ENCODE measurements at regions not wholly inside any gene's neighbourhood (a gene's known extent, or its start where the extent isn't known, plus 50 kb on each side); places are given as distances from the start of the nearest gene placed in this dataset.

DNA sequence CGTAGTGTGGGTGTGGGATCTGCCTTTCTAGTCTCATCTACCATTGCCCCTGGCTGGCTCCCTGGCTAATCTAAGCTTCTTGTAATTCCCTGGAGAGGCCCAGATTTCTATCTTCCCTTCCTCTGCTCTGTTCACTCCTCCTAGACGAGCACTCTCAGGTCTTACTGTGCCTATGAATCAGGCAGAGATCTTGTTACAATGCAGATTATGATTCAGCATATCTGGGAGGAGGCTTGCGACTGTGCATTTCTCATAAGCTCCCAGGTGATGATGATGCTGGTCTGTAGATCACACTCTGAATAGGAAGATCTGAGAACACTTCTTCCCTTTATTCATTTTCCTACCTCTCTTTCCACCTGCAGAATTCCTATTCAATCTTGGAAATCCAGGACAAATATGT is 200.1 kb downstream of the CBLN1 start:
- DNase-seq (no peak), ATAC-seq (no peak)
- TF ChIP-seq, protein P1, sequence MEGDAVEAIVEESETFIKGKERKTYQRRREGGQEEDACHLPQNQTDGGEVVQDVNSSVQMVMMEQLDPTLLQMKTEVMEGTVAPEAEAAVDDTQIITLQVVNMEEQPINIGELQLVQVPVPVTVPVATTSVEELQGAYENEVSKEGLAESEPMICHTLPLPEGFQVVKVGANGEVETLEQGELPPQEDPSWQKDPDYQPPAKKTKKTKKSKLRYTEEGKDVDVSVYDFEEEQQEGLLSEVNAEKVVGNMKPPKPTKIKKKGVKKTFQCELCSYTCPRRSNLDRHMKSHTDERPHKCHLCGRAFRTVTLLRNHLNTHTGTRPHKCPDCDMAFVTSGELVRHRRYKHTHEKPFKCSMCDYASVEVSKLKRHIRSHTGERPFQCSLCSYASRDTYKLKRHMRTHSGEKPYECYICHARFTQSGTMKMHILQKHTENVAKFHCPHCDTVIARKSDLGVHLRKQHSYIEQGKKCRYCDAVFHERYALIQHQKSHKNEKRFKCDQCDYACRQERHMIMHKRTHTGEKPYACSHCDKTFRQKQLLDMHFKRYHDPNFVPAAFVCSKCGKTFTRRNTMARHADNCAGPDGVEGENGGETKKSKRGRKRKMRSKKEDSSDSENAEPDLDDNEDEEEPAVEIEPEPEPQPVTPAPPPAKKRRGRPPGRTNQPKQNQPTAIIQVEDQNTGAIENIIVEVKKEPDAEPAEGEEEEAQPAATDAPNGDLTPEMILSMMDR (IDR thresholded peaks at IDR 0.05) = no peak
- TF ChIP-seq POLR2A (IDR thresholded peaks at IDR 0.05) = no peak
- intact Hi-C loops (cut with DNase I) = no loop called here
- H3K27ac ChIP-seq = no peak overlapping the region
- no peaks in the 10 kb centered on the region for H3K27me3 ChIP-seq
- H3K4me3 ChIP-seq = no peak overlapping the region
- H3K4me1 ChIP-seq = no peaks in the 10 kb centered on the region
- no peaks in the 10 kb centered on the region for H3K36me3 ChIP-seq
- peaks cover 0 to 22% (median 9%) of the 10 kb centered on the region in 12 donors for H3K9me3 ChIP-seq
- WGBS, 4 donors = 50 to 67% (median 54%) methylated on average over 3 of the region's 3 CpGs

DNA sequence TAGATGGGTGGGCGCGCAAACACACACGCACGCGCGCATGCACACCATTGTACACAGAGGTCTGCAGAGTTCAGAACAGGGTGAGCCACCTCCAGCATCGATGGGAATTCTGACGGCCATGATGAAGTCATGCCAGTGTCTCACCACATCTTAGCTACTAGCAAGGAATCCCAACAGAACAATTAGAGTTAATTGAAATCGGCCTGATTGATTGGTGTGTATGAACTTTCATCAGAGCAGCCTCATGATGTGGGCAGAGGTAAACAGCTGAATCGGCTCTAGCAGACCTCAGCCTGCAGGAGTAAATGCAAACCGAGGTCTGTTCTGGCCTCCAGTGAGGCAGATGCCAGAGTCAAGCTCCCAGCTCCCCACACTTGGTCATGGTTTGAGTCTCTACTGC is 200.6 kb downstream of the CBLN1 start:
- no peak for ATAC-seq
- WGBS, 4 donors = 89 to 93% (median 90%) methylated on average over 10 to 11 of the region's 11 CpGs
- intact Hi-C loops (cut with DNase I) = no loop called here

DNA sequence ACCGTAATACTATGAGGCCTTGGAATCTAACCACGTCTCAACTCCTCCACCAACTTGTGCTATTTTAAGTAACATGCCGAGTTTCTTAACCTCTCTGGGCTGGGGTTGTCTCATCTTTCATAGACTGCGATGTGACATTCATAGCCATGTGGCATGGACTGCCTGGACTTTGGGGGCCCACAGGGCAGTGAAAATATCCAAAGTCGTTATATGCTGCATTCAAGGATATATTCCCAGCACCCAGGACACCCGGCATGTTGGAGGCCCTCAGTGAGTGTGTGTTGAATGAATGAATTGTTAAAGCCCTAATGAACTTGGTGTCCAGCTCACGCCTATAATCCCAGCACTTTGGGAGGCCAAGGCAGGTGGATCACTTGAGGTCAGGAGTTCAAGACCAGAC is 203.1 kb downstream of the CBLN1 start:
- no peak for DNase-seq
- WGBS, 4 donors = 80 to 85% (median 83%) methylated on average over 7 of the region's 7 CpGs

More for the DNA sequence above, 200.6 kb downstream of the CBLN1 start:
- H3K4me1 ChIP-seq = no peaks in the 10 kb centered on the region
- H3K36me3 ChIP-seq = no peaks in the 10 kb centered on the region
- H3K9me3 ChIP-seq = peaks cover 0 to 22% (median 9%) of the 10 kb centered on the region in 12 donors
- TF ChIP-seq, protein P1 (IDR thresholded peaks at IDR 0.05) = no peak
- TF ChIP-seq POLR2A (IDR thresholded peaks at IDR 0.05) = no peak
- no peak overlapping the region for H3K27ac ChIP-seq
- no peak overlapping the region for H3K4me3 ChIP-seq
- DNase-seq = no peak
- H3K27me3 ChIP-seq = no peaks in the 10 kb centered on the region

DNA sequence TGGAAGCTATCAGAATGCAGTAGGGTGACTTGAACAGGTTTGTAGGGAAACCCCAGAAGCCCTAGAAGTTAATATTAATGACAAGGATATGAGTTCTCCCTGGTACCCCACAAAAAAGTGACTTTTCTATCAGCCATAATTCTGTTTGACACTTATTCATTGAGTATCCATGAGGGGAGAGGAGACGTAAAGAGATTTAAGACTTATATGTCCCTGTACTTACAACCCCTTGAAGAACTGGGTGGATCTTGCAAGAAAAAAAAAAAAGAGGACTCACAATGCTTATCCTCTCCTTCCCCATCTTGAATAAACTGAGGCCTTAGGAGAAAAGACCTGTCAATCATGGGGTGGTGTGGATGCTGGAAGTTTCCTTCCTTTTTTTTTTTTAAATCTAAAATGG is 203.5 kb downstream of the CBLN1 start:
- H3K9me3 ChIP-seq = peaks cover 0 to 19% (median 5%) of the 10 kb centered on the region in 12 donors
- 90 to 97% (median 93%) methylated on average over 1 of the region's 1 CpG for WGBS, 4 donors
- intact Hi-C loops (cut with DNase I) = no loop called here
- H3K4me1 ChIP-seq = no peaks in the 10 kb centered on the region
- no peak overlapping the region for H3K27ac ChIP-seq
- H3K4me3 ChIP-seq = no peak overlapping the region
- no peak for DNase-seq
- no peak for TF ChIP-seq POLR2A (IDR thresholded peaks at IDR 0.05)
- TF ChIP-seq, protein P1 (IDR thresholded peaks at IDR 0.05) = no peak
- no peak for ATAC-seq
- H3K36me3 ChIP-seq = no peaks in the 10 kb centered on the region
- no peaks in the 10 kb centered on the region for H3K27me3 ChIP-seq

More for the DNA sequence above, 203.1 kb downstream of the CBLN1 start:
- Histone ChIP-seq H3K27me3 (no peaks in the 10 kb centered on the region), H3K36me3 (no peaks in the 10 kb centered on the region), H3K4me1 (no peaks in the 10 kb centered on the region), H3K4me3 (no peak overlapping the region), H3K9me3 (peaks cover 0 to 19% (median 5%) of the 10 kb centered on the region in 12 donors), H3K27ac (no peak overlapping the region)
- intact Hi-C loops (cut with DNase I) = no loop called here
- TF ChIP-seq POLR2A (IDR thresholded peaks at IDR 0.05) = no peak
- TF ChIP-seq, protein P1 (IDR thresholded peaks at IDR 0.05) = no peak
- no peak for ATAC-seq
